ENCODE measurements at regions not wholly inside any gene's neighbourhood (a gene's known extent, or its start where the extent isn't known, plus 50 kb on each side); places are given as distances from the start of the nearest gene placed in this dataset.

- TF ChIP-seq POLR2A (IDR thresholded peaks at IDR 0.05), result no peak
- Histone ChIP-seq H3K4me3 (no peak overlapping the region), H3K27ac (no peak overlapping the region), H3K9me3 (no peaks in the 10 kb centered on the region), H3K36me3 (no peaks in the 10 kb centered on the region), H3K27me3 (no peaks in the 10 kb centered on the region), H3K4me1 (no peaks in the 10 kb centered on the region)
- no peak for DNase-seq
- intact Hi-C loops (cut with DNase I), result no loop called here
These were observed 109.0 kb upstream of the MAFB start for GRCh38 chr20:40798066-40798465.

- Histone ChIP-seq H3K36me3 (no peaks in the 10 kb centered on the region), H3K27ac (no peak overlapping the region), H3K9me3 (no peaks in the 10 kb centered on the region), H3K4me1 (no peaks in the 10 kb centered on the region), H3K4me3 (no peak overlapping the region), H3K27me3 (peaks cover 0 to 20% (median 0%) of the 10 kb centered on the region in 3 donors)
- DNase-seq, result no peak
- intact Hi-C loops (cut with DNase I), result no loop called here
- WGBS, 2 donors, result 75 to 83% methylated on average over 3 of the region's 3 CpGs
- no peak for TF ChIP-seq CTCF (IDR thresholded peaks at IDR 0.05)
- TF ChIP-seq POLR2A (IDR thresholded peaks at IDR 0.05), result no peak
- no peak for TF ChIP-seq EP300 (IDR thresholded peaks at IDR 0.05)
- no peak for TF ChIP-seq POLR2AphosphoS5 (IDR thresholded peaks at IDR 0.05)
These were observed 113.8 kb upstream of the MAFB start for GRCh38 chr20:40802886-40803285.

GRCh38 chr20:40803381-40803780 lies 114.3 kb upstream of the MAFB start:
- intact Hi-C loops (cut with DNase I), result no loop called here

GRCh38 chr20:40805592-40805991 lies 116.6 kb upstream of the MAFB start:
- Histone ChIP-seq H3K4me3 (no peak overlapping the region), H3K4me1 (no peaks in the 10 kb centered on the region), H3K27me3 (peaks cover 0 to 20% (median 0%) of the 10 kb centered on the region in 3 donors), H3K36me3 (no peaks in the 10 kb centered on the region), H3K27ac (no peak overlapping the region), H3K9me3 (no peaks in the 10 kb centered on the region)
- 66 to 77% methylated on average over 3 of the region's 3 CpGs for WGBS, 2 donors
- no peak for TF ChIP-seq POLR2AphosphoS5 (IDR thresholded peaks at IDR 0.05)
- no peak for TF ChIP-seq CTCF (IDR thresholded peaks at IDR 0.05)
- TF ChIP-seq EP300 (IDR thresholded peaks at IDR 0.05), result no peak
- no peak for TF ChIP-seq POLR2A (IDR thresholded peaks at IDR 0.05)
- no peak for DNase-seq
- intact Hi-C loops (cut with DNase I), result no loop called here

More at GRCh38 chr20:40803381-40803780, 114.3 kb upstream of the MAFB start:
- no peak for DNase-seq
- Histone ChIP-seq H3K4me1 (no peaks in the 10 kb centered on the region), H3K27ac (no peak overlapping the region), H3K4me3 (no peak overlapping the region), H3K27me3 (peaks cover 0 to 20% (median 0%) of the 10 kb centered on the region in 3 donors), H3K9me3 (no peaks in the 10 kb centered on the region), H3K36me3 (no peaks in the 10 kb centered on the region)
- 90 to 92% methylated on average over 5 of the region's 5 CpGs for WGBS, 2 donors
- TF ChIP-seq POLR2A (IDR thresholded peaks at IDR 0.05), result no peak
- no peak for TF ChIP-seq EP300 (IDR thresholded peaks at IDR 0.05)
- TF ChIP-seq POLR2AphosphoS5 (IDR thresholded peaks at IDR 0.05), result no peak
- no peak for TF ChIP-seq CTCF (IDR thresholded peaks at IDR 0.05)

- Histone ChIP-seq H3K9me3 (no peaks in the 10 kb centered on the region), H3K27ac (no peak overlapping the region), H3K4me1 (no peaks in the 10 kb centered on the region), H3K27me3 (peaks cover 0 to 20% (median 0%) of the 10 kb centered on the region in 3 donors), H3K36me3 (no peaks in the 10 kb centered on the region), H3K4me3 (no peak overlapping the region)
- intact Hi-C loops (cut with DNase I), result no loop called here
- TF ChIP-seq CTCF (IDR thresholded peaks at IDR 0.05), result no peak
- TF ChIP-seq POLR2AphosphoS5 (IDR thresholded peaks at IDR 0.05), result no peak
- no peak for TF ChIP-seq EP300 (IDR thresholded peaks at IDR 0.05)
- TF ChIP-seq POLR2A (IDR thresholded peaks at IDR 0.05), result no peak
- no peak for DNase-seq
- 71 to 73% methylated on average over 21 of the region's 21 CpGs for WGBS, 2 donors
These were observed 118.1 kb upstream of the MAFB start for GRCh38 chr20:40806929-40807820.
